HEK293 (cell line): ENCODE measurements at regions not wholly inside any gene's neighbourhood (a gene's known extent, or its start where the extent isn't known, plus 50 kb on each side); places are given as distances from the start of the nearest gene placed in this dataset.

Experiments
- CTCF ChIA-PET: fragments of 350-600 bp; formaldehyde crosslinking; extraction: SDS; loops from one replicate; lab custom pipeline; 2021; ENCODE audit warnings: antibody characterized with exemption; lab: Yijun Ruan, JAX
- POLR2A ChIA-PET: fragments of 300-600 bp; formaldehyde crosslinking; extraction: SDS; loops from one replicate; lab custom pipeline; 2020; ENCODE audit warnings: antibody characterized with exemption, inconsistent platforms; lab: Yijun Ruan, JAX
- H3K27ac ChIP-seq: fragments of 200-500 bp; sonication (Bioruptor generic); 2 replicates; pipeline ENCODE4 v1.5.1; 2014; ENCODE audit warnings: low read depth, low read length, control low read depth, inconsistent platforms; ENCODE audit errors: extremely low read depth
- H3K36me3 ChIP-seq, 2 experiments: fragments of 200-500 bp in 1 of 2; sonication (Bioruptor generic) in 1 of 2; 1 replicate in 1 of 2; 2 replicates in 1 of 2; pipeline ENCODE4 v1.5.1; 2014 to 2017; ENCODE audit warnings: inconsistent platforms in 2 of 2, low read length in 2 of 2; ENCODE audit not compliant: control insufficient read depth in 2 of 2, insufficient read depth in 1 of 2
- H3K4me1 ChIP-seq: fragments of 200-500 bp; sonication (Bioruptor generic); 2 replicates; pipeline ENCODE4 v1.5.1; 2014; ENCODE audit warnings: mild to moderate bottlenecking, low read length, inconsistent platforms; ENCODE audit not compliant: control insufficient read depth, insufficient read depth
- H3K4me3 ChIP-seq: 2 replicates; pipeline ENCODE4 v1.5.1; 2011; ENCODE audit warnings: low read depth, mild to moderate bottlenecking, control low read depth, low read length, moderate library complexity
- H3K9me3 ChIP-seq: fragments of 200-500 bp; sonication (Bioruptor generic); 2 replicates; pipeline ENCODE4 v1.5.1; 2014; ENCODE audit warnings: low read depth, low read length, inconsistent platforms; ENCODE audit not compliant: control insufficient read depth, insufficient read depth
- BCL11A ChIP-seq: fragments of 450-650 bp; formaldehyde crosslinking; IDR thresholded peaks from 2 replicates; pipeline ENCODE4 v1.5.1; 2016; ENCODE audit warnings: low read depth, missing biosample characterization, missing genetic modification characterization
- EGR2 ChIP-seq: fragments of 450-650 bp; formaldehyde crosslinking; IDR thresholded peaks from 2 replicates; pipeline ENCODE4 v1.5.1; 2016; ENCODE audit warnings: low read depth, missing biosample characterization, missing genetic modification characterization
- IKZF3 ChIP-seq: fragments of 450-650 bp; IDR thresholded peaks from 2 replicates; pipeline ENCODE4 v1.5.0; 2018; ENCODE audit warnings: missing biosample characterization, mild to moderate bottlenecking, missing genetic modification characterization, moderate library complexity
- REST ChIP-seq: fragments of 450-650 bp; formaldehyde crosslinking; IDR thresholded peaks from 2 replicates; pipeline ENCODE4 v1.5.1; 2016; ENCODE audit warnings: missing biosample characterization, missing genetic modification characterization
- SCRT2 ChIP-seq: fragments of 450-650 bp; formaldehyde crosslinking; IDR thresholded peaks from 2 replicates; pipeline ENCODE4 v1.5.1; 2016; ENCODE audit warnings: missing biosample characterization, missing genetic modification characterization
- ZBTB21 ChIP-seq: fragments of 450-650 bp; formaldehyde crosslinking; IDR thresholded peaks from 2 replicates; pipeline ENCODE4 v1.5.1; 2017; ENCODE audit warnings: missing biosample characterization, missing genetic modification characterization
- ZNF114 ChIP-seq: fragments of 450-650 bp; formaldehyde crosslinking; IDR thresholded peaks from 2 replicates; pipeline ENCODE4 v1.5.0; 2017; ENCODE audit warnings: missing biosample characterization, missing genetic modification characterization
- ZNF121 ChIP-seq: fragments of 450-650 bp; formaldehyde crosslinking; IDR thresholded peaks from 2 replicates; pipeline ENCODE4 v1.5.1; 2016; ENCODE audit warnings: missing biosample characterization, missing genetic modification characterization
- ZNF148 ChIP-seq: fragments of 450-650 bp; formaldehyde crosslinking; IDR thresholded peaks from 2 replicates; pipeline ENCODE4 v1.5.0; 2017; ENCODE audit warnings: missing biosample characterization, missing genetic modification characterization, borderline replicate concordance
- ZNF184 ChIP-seq: fragments of 450-650 bp; IDR thresholded peaks from 2 replicates; pipeline ENCODE4 v1.5.1; 2018; ENCODE audit warnings: missing biosample characterization, mild to moderate bottlenecking, missing genetic modification characterization
- ZNF266 ChIP-seq: fragments of 450-650 bp; formaldehyde crosslinking; IDR thresholded peaks from 2 replicates; pipeline ENCODE4 v1.5.1; 2016; ENCODE audit warnings: missing biosample characterization, missing genetic modification characterization, low read depth
- ZNF302 ChIP-seq: fragments of 450-650 bp; formaldehyde crosslinking; IDR thresholded peaks from 2 replicates; pipeline ENCODE4 v1.5.1; 2016; ENCODE audit warnings: missing biosample characterization, missing genetic modification characterization, low read depth
- ZNF311 ChIP-seq: fragments of 450-650 bp; formaldehyde crosslinking; IDR thresholded peaks from 2 replicates; pipeline ENCODE4 v1.5.1; 2017; ENCODE audit warnings: missing biosample characterization, missing genetic modification characterization, borderline replicate concordance
- ZNF362 ChIP-seq: fragments of 450-650 bp; formaldehyde crosslinking; IDR thresholded peaks from 2 replicates; pipeline ENCODE4 v1.5.1; 2016; ENCODE audit warnings: missing biosample characterization, missing genetic modification characterization
- ZNF548 ChIP-seq: fragments of 450-650 bp; formaldehyde crosslinking; IDR thresholded peaks from 2 replicates; pipeline ENCODE4 v1.5.1; 2016; ENCODE audit warnings: missing biosample characterization, missing genetic modification characterization
- ZNF549 ChIP-seq: fragments of 450-650 bp; IDR thresholded peaks from 2 replicates; pipeline ENCODE4 v1.5.1; 2018; ENCODE audit warnings: missing biosample characterization, missing genetic modification characterization, mild to moderate bottlenecking, inconsistent platforms, moderate library complexity
- ZNF558 ChIP-seq: fragments of 450-650 bp; formaldehyde crosslinking; IDR thresholded peaks from 2 replicates; pipeline ENCODE4 v1.5.1; 2016; ENCODE audit warnings: missing biosample characterization, missing genetic modification characterization
- ZNF600 ChIP-seq: fragments of 450-650 bp; formaldehyde crosslinking; IDR thresholded peaks from 2 replicates; pipeline ENCODE4 v1.5.1; 2016; ENCODE audit warnings: missing biosample characterization, missing genetic modification characterization
- ZNF629 ChIP-seq: fragments of 450-650 bp; formaldehyde crosslinking; IDR thresholded peaks from 2 replicates; pipeline ENCODE4 v1.5.1; 2017; ENCODE audit warnings: missing biosample characterization, missing genetic modification characterization
- ZSCAN5A ChIP-seq: fragments of 450-650 bp; formaldehyde crosslinking; IDR thresholded peaks from 2 replicates; pipeline ENCODE4 v1.5.1; 2016; ENCODE audit warnings: missing biosample characterization, missing genetic modification characterization

GRCh38 chr16:11432856-11433395 is 87.7 kb downstream of the RMI2 start:
- no peak overlapping the region for H3K27ac ChIP-seq
- no peaks in the 10 kb centered on the region for H3K36me3 ChIP-seq
- no peaks in the 10 kb centered on the region for H3K4me1 ChIP-seq
- H3K9me3 ChIP-seq = no peaks in the 10 kb centered on the region
- CTCF ChIA-PET = interaction anchor here (1.0 to 1.6 kb wide), 3 partner anchors 16 to 99 kb away, joined by 3 to 4 read pairs (median 4); no protein-coding TSS in a partner anchor
- TF ChIP-seq ZSCAN5A (tag by site-specific recombination) (no peak), ZNF548 (tag by site-specific recombination) (no peak), ZBTB21 (tag by site-specific recombination) (no peak), REST (tag by site-specific recombination) (no peak), ZNF184 (tag by site-specific recombination) (no peak)
- TF ChIP-seq, all 188 proteins: peak for 0
- H3K4me3 ChIP-seq = no peak overlapping the region
- POLR2A ChIA-PET = no interaction called here

GRCh38 chr16:11435576-11435975 is 90.3 kb downstream of the RMI2 start:
- POLR2A ChIA-PET = no interaction called here
- CTCF ChIA-PET = interaction anchor here (3.2 kb wide), 1 partner anchor 29 kb away, joined by 13 read pairs; no protein-coding TSS in a partner anchor
- Histone ChIP-seq H3K4me1 (no peaks in the 10 kb centered on the region), H3K9me3 (no peaks in the 10 kb centered on the region), H3K36me3 (no peaks in the 10 kb centered on the region), H3K27ac (no peak overlapping the region), H3K4me3 (no peak overlapping the region)
- TF ChIP-seq ZNF549 (tag by site-specific recombination) = no peak
- TF ChIP-seq ZNF114 (tag by site-specific recombination) = no peak
- no peak for TF ChIP-seq BCL11A (tag by site-specific recombination)

- no peaks in the 10 kb centered on the region for H3K9me3 ChIP-seq
- H3K4me3 ChIP-seq = no peak overlapping the region
- ChIA-PET CTCF (interaction anchor here (3.2 kb wide), 1 partner anchor 30 kb away, joined by 13 read pairs; no protein-coding TSS in a partner anchor), POLR2A (no interaction called here)
- no peaks in the 10 kb centered on the region for H3K4me1 ChIP-seq
- TF ChIP-seq EGR2 (tag by site-specific recombination) (0 out of 2 replicates have a peak, but pooled peaks have one; percentile 20), ZNF148 (tag by site-specific recombination) (no peak), ZNF302 (tag by site-specific recombination) (no peak), IKZF3 (tag by site-specific recombination) (no peak), ZNF121 (tag by site-specific recombination) (no peak), SCRT2 (tag by site-specific recombination) (peak; percentile 89), ZNF558 (no peak), ZNF362 (tag by site-specific recombination) (no peak), ZNF600 (tag by site-specific recombination) (peak; percentile 55), ZNF629 (tag by site-specific recombination) (peak; percentile 73), ZNF311 (tag by site-specific recombination) (no peak), ZNF266 (no peak)
- no peaks in the 10 kb centered on the region for H3K36me3 ChIP-seq
- H3K27ac ChIP-seq = no peak overlapping the region
Measured at GRCh38 chr16:11437069-11437468, 91.8 kb downstream of the RMI2 start.
